ENCODE measurements at regions not wholly inside any gene's neighbourhood (a gene's known extent, or its start where the extent isn't known, plus 50 kb on each side); places are given as distances from the start of the nearest gene placed in this dataset.

DNA sequence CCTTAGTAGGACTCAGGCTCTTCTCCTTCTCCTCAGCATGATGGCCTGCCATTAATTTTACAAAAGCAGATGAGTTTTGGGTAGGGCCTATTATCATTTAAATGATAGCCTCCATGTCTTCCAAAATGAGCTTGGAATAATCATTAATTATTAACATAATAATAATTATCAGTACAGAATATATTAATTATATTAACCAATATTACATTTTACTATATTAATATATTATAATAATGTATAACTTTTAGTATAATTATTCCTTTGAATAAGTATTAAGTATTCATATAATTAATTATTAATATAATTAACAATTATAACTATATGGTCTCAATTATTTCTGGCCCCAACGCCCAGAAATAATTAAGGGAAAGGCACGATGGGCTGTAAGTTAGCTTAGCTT is 318.6 kb upstream of the ADGRL4 start:
- no peaks in the 10 kb centered on the region for H3K9me3 ChIP-seq (ENCODE audit: low read length)
- no peaks in the 10 kb centered on the region for H3K27me3 ChIP-seq (ENCODE audit: insufficient read depth, low read depth, low read length)
- H3K9ac ChIP-seq (ENCODE audit: low read length), result no peak overlapping the region
- no peak overlapping the region for H2AFZ ChIP-seq (ENCODE audit: low read depth, low read length)
- no peak overlapping the region for H3K4me3 ChIP-seq (ENCODE audit: low read length)
- no peaks in the 10 kb centered on the region for H4K20me1 ChIP-seq (ENCODE audit: insufficient read depth)
- H3K79me2 ChIP-seq (replicated peaks; ENCODE audit: insufficient read depth, low read length), result no peaks in the 10 kb centered on the region
- H3K36me3 ChIP-seq (ENCODE audit: insufficient read depth, low read length), result no peaks in the 10 kb centered on the region
- no peaks in the 10 kb centered on the region for H3K9me2 ChIP-seq (ENCODE audit: insufficient read depth, low read length)
- no peak for TF ChIP-seq TAF1 (IDR thresholded peaks at IDR 0.05; ENCODE audit: low read depth)
- TF ChIP-seq EP300 (conservative IDR thresholded peaks at IDR 0.05; ENCODE audit: poor library complexity, severe bottlenecking), result no peak
- TF ChIP-seq POLR2AphosphoS5 (IDR thresholded peaks at IDR 0.05), result no peak
- TF ChIP-seq, protein P1, sequence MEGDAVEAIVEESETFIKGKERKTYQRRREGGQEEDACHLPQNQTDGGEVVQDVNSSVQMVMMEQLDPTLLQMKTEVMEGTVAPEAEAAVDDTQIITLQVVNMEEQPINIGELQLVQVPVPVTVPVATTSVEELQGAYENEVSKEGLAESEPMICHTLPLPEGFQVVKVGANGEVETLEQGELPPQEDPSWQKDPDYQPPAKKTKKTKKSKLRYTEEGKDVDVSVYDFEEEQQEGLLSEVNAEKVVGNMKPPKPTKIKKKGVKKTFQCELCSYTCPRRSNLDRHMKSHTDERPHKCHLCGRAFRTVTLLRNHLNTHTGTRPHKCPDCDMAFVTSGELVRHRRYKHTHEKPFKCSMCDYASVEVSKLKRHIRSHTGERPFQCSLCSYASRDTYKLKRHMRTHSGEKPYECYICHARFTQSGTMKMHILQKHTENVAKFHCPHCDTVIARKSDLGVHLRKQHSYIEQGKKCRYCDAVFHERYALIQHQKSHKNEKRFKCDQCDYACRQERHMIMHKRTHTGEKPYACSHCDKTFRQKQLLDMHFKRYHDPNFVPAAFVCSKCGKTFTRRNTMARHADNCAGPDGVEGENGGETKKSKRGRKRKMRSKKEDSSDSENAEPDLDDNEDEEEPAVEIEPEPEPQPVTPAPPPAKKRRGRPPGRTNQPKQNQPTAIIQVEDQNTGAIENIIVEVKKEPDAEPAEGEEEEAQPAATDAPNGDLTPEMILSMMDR (IDR thresholded peaks at IDR 0.05; ENCODE audit: poor library complexity, severe bottlenecking), result no peak
- TF ChIP-seq MXI1 (conservative IDR thresholded peaks at IDR 0.05; ENCODE audit: poor library complexity, severe bottlenecking), result no peak
- no peak for TF ChIP-seq SMC3 (conservative IDR thresholded peaks at IDR 0.05; ENCODE audit: poor library complexity)
- TF ChIP-seq, protein P2, sequence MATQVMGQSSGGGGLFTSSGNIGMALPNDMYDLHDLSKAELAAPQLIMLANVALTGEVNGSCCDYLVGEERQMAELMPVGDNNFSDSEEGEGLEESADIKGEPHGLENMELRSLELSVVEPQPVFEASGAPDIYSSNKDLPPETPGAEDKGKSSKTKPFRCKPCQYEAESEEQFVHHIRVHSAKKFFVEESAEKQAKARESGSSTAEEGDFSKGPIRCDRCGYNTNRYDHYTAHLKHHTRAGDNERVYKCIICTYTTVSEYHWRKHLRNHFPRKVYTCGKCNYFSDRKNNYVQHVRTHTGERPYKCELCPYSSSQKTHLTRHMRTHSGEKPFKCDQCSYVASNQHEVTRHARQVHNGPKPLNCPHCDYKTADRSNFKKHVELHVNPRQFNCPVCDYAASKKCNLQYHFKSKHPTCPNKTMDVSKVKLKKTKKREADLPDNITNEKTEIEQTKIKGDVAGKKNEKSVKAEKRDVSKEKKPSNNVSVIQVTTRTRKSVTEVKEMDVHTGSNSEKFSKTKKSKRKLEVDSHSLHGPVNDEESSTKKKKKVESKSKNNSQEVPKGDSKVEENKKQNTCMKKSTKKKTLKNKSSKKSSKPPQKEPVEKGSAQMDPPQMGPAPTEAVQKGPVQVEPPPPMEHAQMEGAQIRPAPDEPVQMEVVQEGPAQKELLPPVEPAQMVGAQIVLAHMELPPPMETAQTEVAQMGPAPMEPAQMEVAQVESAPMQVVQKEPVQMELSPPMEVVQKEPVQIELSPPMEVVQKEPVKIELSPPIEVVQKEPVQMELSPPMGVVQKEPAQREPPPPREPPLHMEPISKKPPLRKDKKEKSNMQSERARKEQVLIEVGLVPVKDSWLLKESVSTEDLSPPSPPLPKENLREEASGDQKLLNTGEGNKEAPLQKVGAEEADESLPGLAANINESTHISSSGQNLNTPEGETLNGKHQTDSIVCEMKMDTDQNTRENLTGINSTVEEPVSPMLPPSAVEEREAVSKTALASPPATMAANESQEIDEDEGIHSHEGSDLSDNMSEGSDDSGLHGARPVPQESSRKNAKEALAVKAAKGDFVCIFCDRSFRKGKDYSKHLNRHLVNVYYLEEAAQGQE (IDR thresholded peaks at IDR 0.05; ENCODE audit: borderline replicate concordance), result no peak
- TF ChIP-seq RAD21 (conservative IDR thresholded peaks at IDR 0.05), result no peak
- no peak for TF ChIP-seq EZH2 (IDR thresholded peaks at IDR 0.05; ENCODE audit: borderline replicate concordance, insufficient read depth, low read length, poor library complexity, severe bottlenecking)
- no peak overlapping the region for H3K4me2 ChIP-seq (ENCODE audit: low read length)
- no peak overlapping the region for H3K27ac ChIP-seq (ENCODE audit: low read length)
- no peaks in the 10 kb centered on the region for H3F3A ChIP-seq (ENCODE audit: insufficient read depth, low read length, poor library complexity, severe bottlenecking)

DNA sequence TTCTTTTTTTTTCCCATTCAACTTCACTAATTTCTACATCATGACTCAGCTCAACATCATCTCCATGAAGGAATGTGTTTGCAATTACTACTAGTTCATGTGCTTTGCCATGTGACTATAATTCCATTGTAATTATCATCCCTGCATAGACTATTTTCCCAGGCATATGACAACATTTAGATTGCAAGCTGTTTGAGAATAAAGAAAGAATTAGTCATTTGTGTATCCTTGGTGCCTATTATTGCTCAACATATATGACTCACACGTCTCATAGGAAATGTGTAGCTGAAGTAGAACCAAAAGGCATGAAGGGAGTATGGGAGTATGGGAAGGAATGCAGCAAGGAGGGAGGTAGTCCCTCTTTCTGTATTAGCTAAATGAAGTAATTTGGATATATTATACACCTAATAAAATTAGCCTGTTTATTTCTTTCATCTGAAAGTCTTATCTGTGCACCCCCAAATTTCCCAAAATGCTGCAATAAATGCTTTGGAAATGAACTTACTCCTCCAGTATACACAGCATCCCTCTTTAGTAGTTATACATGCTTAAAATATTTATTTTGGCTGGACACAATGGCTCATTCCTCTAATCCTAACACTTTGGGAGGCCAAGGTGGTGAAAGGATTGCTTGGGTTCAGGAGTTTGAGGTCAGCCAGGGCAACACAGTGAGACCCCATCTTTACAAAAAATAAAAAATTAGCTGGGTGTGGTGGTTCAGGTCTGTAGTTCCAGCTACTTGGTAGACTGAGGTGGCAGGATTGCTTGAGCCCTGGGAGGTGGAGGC is 316.9 kb upstream of the ADGRL4 start:
- Histone ChIP-seq H4K20me1 (ENCODE audit: insufficient read depth) (no peaks in the 10 kb centered on the region), H3K27ac (ENCODE audit: low read length) (no peak overlapping the region), H3F3A (ENCODE audit: insufficient read depth, low read length, poor library complexity, severe bottlenecking) (no peaks in the 10 kb centered on the region), H3K36me3 (ENCODE audit: insufficient read depth, low read length) (no peaks in the 10 kb centered on the region), H3K9me2 (ENCODE audit: insufficient read depth, low read length) (no peaks in the 10 kb centered on the region), H3K4me2 (ENCODE audit: low read length) (no peak overlapping the region), H3K79me2 (replicated peaks; ENCODE audit: insufficient read depth, low read length) (no peaks in the 10 kb centered on the region), H3K9ac (ENCODE audit: low read length) (no peak overlapping the region), H2AFZ (ENCODE audit: low read depth, low read length) (no peak overlapping the region), H3K27me3 (ENCODE audit: insufficient read depth, low read depth, low read length) (no peaks in the 10 kb centered on the region), H3K4me3 (ENCODE audit: low read length) (no peak overlapping the region), H3K9me3 (ENCODE audit: low read length) (no peaks in the 10 kb centered on the region)
- TF ChIP-seq SMC3 (conservative IDR thresholded peaks at IDR 0.05; ENCODE audit: poor library complexity), result no peak
- TF ChIP-seq, protein P1 (IDR thresholded peaks at IDR 0.05; ENCODE audit: poor library complexity, severe bottlenecking), result no peak
- TF ChIP-seq, protein P2 (IDR thresholded peaks at IDR 0.05; ENCODE audit: borderline replicate concordance), result no peak
- no peak for TF ChIP-seq RAD21 (conservative IDR thresholded peaks at IDR 0.05)
- no peak for TF ChIP-seq POLR2AphosphoS5 (IDR thresholded peaks at IDR 0.05)

Measured in neural cell (in vitro differentiated cells).